Astrocyte of the spinal cord (primary cell): ENCODE measurements at regions not wholly inside any gene's neighbourhood (a gene's known extent, or its start where the extent isn't known, plus 50 kb on each side); places are given as distances from the start of the nearest gene placed in this dataset.

Experiments
- DNase-seq: peaks from one replicate; pipeline ENCODE4 v3.0.0; 2011; ENCODE audit warnings: low read depth, low spot score
- H3K4me3 ChIP-seq: 2 replicates; pipeline ENCODE4 v1.5.1; 2011; ENCODE audit warnings: low read depth, mild to moderate bottlenecking, low read length, moderate library complexity
- in situ Hi-C: cut with HindIII; loops from 2 replicates; pipeline ENCODE4 v1.10.0; 2017; ENCODE audit warnings: low sequenced_read_pairs
- TF ChIP-seq, protein P1 (sequence below): IDR thresholded peaks from 2 replicates; pipeline ENCODE4 v1.5.1; 2012; ENCODE audit warnings: low read depth, mild to moderate bottlenecking, low read length, inconsistent platforms

DNA sequence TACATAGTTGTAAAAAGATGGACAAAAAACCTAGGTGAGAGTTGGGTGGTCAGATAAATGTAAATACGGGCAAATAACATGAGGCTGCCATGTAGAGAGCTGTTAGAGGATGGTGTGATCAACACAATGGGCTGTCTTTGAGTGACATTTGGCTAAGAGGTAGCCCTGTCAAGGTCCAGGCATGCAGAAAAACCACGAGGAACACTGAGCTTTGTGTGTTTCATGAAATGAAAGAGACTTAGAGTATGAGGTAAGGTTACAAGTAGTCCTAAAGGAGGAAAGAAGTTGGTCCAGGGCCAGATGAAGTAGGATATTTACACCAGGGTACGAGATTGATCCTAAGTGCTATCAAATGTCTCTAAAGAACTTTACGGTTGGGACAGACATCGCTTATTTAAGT, 160.9 kb downstream of the RDH14 start:
- peak; percentile 35 for DNase-seq
- in situ Hi-C loops: no loop called here
- TF ChIP-seq, protein P1, sequence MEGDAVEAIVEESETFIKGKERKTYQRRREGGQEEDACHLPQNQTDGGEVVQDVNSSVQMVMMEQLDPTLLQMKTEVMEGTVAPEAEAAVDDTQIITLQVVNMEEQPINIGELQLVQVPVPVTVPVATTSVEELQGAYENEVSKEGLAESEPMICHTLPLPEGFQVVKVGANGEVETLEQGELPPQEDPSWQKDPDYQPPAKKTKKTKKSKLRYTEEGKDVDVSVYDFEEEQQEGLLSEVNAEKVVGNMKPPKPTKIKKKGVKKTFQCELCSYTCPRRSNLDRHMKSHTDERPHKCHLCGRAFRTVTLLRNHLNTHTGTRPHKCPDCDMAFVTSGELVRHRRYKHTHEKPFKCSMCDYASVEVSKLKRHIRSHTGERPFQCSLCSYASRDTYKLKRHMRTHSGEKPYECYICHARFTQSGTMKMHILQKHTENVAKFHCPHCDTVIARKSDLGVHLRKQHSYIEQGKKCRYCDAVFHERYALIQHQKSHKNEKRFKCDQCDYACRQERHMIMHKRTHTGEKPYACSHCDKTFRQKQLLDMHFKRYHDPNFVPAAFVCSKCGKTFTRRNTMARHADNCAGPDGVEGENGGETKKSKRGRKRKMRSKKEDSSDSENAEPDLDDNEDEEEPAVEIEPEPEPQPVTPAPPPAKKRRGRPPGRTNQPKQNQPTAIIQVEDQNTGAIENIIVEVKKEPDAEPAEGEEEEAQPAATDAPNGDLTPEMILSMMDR: no peak
- H3K4me3 ChIP-seq: no peak overlapping the region

DNA sequence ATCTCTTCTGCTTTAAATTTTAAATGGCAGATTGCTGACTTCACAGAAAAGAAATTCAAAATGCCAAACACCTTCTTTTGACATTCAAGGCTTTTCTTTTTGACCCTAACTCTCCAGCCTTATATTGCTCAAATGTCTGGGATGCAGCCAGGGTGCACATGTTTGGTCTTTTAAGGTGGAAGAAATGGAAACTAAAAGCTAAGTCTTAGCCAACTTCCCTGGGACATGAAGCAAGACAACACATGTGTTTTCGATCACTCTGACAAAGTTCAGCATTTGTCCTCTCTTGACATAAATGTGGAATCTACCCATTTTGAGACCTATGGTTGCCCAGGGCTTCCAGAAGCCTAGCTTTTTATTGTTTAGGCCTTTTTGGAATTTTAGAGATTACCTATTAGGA, 161.6 kb downstream of the RDH14 start:
- TF ChIP-seq, protein P1: no peak
- H3K4me3 ChIP-seq: no peak overlapping the region
- in situ Hi-C loops: no loop called here
- DNase-seq: no peak

DNA sequence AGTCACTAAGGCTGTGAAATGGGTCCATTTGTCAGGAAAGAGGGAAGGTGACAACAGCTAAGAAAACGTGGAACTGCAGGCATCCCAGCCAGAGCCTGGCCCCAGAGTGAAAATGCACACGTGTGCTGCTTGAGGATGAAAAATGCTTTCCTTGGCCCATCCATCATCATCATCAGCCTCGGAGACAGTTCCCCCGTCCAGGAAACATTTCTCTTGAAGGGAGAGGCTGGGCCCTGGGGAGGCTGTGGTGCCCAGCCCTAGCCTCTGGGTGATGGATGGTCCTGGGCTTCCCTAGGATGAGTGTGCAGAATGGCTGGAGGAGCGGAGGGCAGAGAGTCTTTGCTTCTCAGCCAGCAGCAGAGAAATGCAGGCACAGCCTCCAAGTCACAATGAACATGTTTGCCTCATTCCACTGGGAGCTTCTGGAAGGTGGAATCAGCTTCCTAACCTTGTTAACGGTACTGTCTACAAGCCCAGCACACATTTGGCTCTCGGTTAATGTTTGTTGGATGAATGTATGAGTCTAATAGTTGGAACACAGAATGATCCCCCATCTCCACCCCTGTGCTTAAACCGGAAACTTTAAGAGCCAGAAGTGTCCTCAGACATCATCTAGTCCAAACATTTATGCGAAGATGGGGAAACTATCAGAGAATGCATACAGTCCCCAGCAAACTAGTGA, 164.0 kb downstream of the RDH14 start:
- no peak for DNase-seq
- in situ Hi-C loops: no loop called here
- TF ChIP-seq, protein P1: no peak
- no peak overlapping the region for H3K4me3 ChIP-seq

DNA sequence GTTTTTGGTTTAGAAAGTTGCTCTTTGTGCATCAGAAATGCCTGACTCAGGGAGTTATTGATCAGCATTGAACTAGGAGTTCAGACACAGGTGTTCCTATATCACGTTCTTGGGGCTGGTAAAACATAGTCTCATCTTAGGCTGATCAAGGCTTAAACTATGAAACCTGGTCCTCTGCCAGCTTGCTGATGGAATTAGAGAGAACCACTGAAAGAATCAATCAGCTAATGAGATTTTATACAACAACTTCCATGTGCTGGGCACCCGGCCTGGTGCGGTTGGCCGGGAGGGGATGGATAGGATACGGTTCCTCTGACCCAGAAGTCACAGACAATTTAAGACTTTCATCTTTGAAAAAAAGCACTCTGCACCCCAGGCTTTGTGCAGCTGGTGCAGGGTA, 164.9 kb downstream of the RDH14 start:
- no peak overlapping the region for H3K4me3 ChIP-seq
- DNase-seq: no peak
- TF ChIP-seq, protein P1: no peak
- in situ Hi-C loops: no loop called here

DNA sequence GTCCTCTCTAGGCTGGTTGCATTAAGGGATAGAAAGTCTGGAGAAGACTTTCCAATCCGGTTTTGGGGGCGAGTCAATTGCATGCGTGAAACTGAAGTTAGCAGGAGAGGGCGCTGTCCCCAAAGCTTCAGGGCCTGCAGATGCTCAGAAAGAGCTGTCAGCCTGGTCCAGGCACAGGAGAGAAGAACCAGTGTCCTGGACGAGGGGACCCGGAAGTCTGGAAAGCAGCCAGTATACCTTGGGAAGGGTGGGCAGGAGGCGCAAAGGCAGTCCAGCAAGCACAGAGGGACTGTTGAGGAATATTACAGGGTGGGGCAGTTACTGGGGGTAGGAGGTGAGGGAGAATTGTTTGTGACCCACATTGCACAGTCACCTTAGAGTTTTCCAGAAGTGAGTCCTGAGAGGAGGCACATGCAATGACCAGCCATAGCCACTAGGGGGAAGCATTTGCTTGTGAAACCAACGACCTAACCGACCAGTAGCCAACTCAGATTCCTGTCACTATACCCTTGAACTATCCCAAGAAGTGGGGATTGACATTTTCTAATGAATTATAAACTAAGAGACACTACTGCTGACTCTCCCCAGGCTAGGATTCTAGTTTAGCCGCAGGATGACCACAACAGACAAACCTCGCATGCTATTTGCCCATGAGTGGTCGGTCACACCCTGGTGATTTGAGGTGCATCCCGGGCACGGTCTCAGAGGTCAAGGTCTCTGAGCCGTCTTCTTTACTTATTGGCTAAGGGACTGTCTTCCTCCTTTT, 172.8 kb downstream of the RDH14 start:
- peak; percentile 75 for DNase-seq
- TF ChIP-seq, protein P1: peak; percentile 96
- in situ Hi-C loops: no loop called here
- H3K4me3 ChIP-seq: no peak overlapping the region

DNA sequence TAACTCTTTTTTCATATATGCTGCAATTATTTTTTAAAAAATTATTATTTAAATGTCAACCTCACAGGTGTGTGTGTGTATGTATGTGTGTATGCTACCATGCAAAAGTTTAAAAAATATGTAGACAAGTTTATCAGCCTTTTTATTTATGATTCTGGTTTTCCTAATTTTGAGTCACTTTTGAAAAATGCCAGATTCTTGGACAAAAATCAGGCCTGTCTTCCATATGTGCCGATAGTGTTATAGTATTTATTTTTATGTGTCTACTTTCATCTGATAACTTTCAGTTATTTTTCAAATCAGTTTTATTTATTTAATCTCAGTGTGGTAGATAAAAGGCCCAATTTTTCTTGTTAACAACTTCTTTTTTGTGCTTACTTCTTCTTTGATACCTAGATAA, 176.2 kb downstream of the RDH14 start:
- no peak for DNase-seq
- TF ChIP-seq, protein P1: no peak
- in situ Hi-C loops: no loop called here
- H3K4me3 ChIP-seq: no peak overlapping the region
